ENCODE measurements at regions not wholly inside any gene's neighbourhood (a gene's known extent, or its start where the extent isn't known, plus 50 kb on each side); places are given as distances from the start of the nearest gene placed in this dataset.

GRCh38 chr13:63408331-63409189, 1992.9 kb upstream of the PCDH20 start:
- Histone ChIP-seq H3K36me3 (ENCODE audit: insufficient read depth in 1 of 2, low read depth in 1 of 2) (no peaks in the 10 kb centered on the region), H3K9me3 (no peaks in the 10 kb centered on the region), H3K4me3 (no peak overlapping the region), H3K4me1 (no peaks in the 10 kb centered on the region), H3K27me3 (ENCODE audit: insufficient read depth in 3 of 3, low read length in 2 of 3) (no peaks in the 10 kb centered on the region), H3K27ac (no peak overlapping the region)
- DNase-seq: no peak
- no peak for ATAC-seq
- intact Hi-C loops (cut with DNase I): no loop called here
- TF ChIP-seq CTCF (IDR thresholded peaks at IDR 0.05): no peak
- WGBS, 3 donors: 27 to 38% (median 27%) methylated on average over 4 of the region's 4 CpGs

- Histone ChIP-seq H3K4me3 (no peak overlapping the region), H3K9me3 (no peaks in the 10 kb centered on the region), H3K27me3 (ENCODE audit: insufficient read depth in 3 of 3, low read length in 2 of 3) (no peaks in the 10 kb centered on the region), H3K27ac (no peak overlapping the region), H3K4me1 (no peaks in the 10 kb centered on the region), H3K36me3 (ENCODE audit: insufficient read depth in 1 of 2, low read depth in 1 of 2) (no peaks in the 10 kb centered on the region)
- no peak for TF ChIP-seq CTCF (IDR thresholded peaks at IDR 0.05)
- intact Hi-C loops (cut with DNase I): no loop called here
- no peak for DNase-seq
- ATAC-seq: no peak
Measured at GRCh38 chr13:63403733-63404132, 1988.1 kb upstream of the PCDH20 start.

- H3K27me3 ChIP-seq (ENCODE audit: insufficient read depth in 3 of 3, low read length in 2 of 3): no peaks in the 10 kb centered on the region
- DNase-seq (no peak), ATAC-seq (no peak)
- no peaks in the 10 kb centered on the region for H3K9me3 ChIP-seq
- no peaks in the 10 kb centered on the region for H3K36me3 ChIP-seq (ENCODE audit: insufficient read depth in 1 of 2, low read depth in 1 of 2)
- H3K27ac ChIP-seq: no peak overlapping the region
- TF ChIP-seq CTCF (IDR thresholded peaks at IDR 0.05): no peak
- intact Hi-C loops (cut with DNase I): no loop called here
- no peaks in the 10 kb centered on the region for H3K4me1 ChIP-seq
- WGBS, 3 donors: 80 to 91% (median 83%) methylated on average over 9 of the region's 9 CpGs
- H3K4me3 ChIP-seq: no peak overlapping the region
Measured at GRCh38 chr13:63396746-63397145, 1981.1 kb upstream of the PCDH20 start.

GRCh38 chr13:63393112-63393511, 1977.5 kb upstream of the PCDH20 start:
- H3K9me3 ChIP-seq: no peaks in the 10 kb centered on the region
- intact Hi-C loops (cut with DNase I): no loop called here
- no peaks in the 10 kb centered on the region for H3K36me3 ChIP-seq (ENCODE audit: insufficient read depth in 1 of 2, low read depth in 1 of 2)
- TF ChIP-seq CTCF (IDR thresholded peaks at IDR 0.05): no peak
- ATAC-seq (no peak), DNase-seq (no peak)
- WGBS, 3 donors: 74 to 83% (median 79%) methylated on average over 3 of the region's 3 CpGs
- no peak overlapping the region for H3K27ac ChIP-seq
- no peak overlapping the region for H3K4me3 ChIP-seq
- no peaks in the 10 kb centered on the region for H3K27me3 ChIP-seq (ENCODE audit: insufficient read depth in 3 of 3, low read length in 2 of 3)
- no peaks in the 10 kb centered on the region for H3K4me1 ChIP-seq

GRCh38 chr13:63389756-63390155, 1974.1 kb upstream of the PCDH20 start:
- no peak overlapping the region for H3K4me3 ChIP-seq
- no peak overlapping the region for H3K27ac ChIP-seq
- H3K4me1 ChIP-seq: no peaks in the 10 kb centered on the region
- TF ChIP-seq CTCF (IDR thresholded peaks at IDR 0.05): no peak
- no peaks in the 10 kb centered on the region for H3K27me3 ChIP-seq (ENCODE audit: insufficient read depth in 3 of 3, low read length in 2 of 3)
- intact Hi-C loops (cut with DNase I): no loop called here
- H3K9me3 ChIP-seq: no peaks in the 10 kb centered on the region
- DNase-seq (no peak), ATAC-seq (no peak)
- no peaks in the 10 kb centered on the region for H3K36me3 ChIP-seq (ENCODE audit: insufficient read depth in 1 of 2, low read depth in 1 of 2)
- 65 to 73% (median 71%) methylated on average over 1 of the region's 1 CpG for WGBS, 3 donors

Data from psoas muscle (tissue), 7 donors.